GM12878 (cell line): ENCODE measurements at regions not wholly inside any gene's neighbourhood (a gene's known extent, or its start where the extent isn't known, plus 50 kb on each side); places are given as distances from the start of the nearest gene placed in this dataset.

Experiments
- ATAC-seq: fragments of 200-7000 bp; cut with Tn5 transposase; 3 replicates; pipeline ENCODE4 v1.9.1; 2020; ENCODE audit warnings: mild to moderate bottlenecking, moderate library complexity
- BruUV-seq: library from RNA; stranded (reverse); fragments of 400-500 nt; replicated peaks from 2 replicates; lab custom pipeline; 2021; lab: Mats Ljungman, UMichigan
- CTCF ChIA-PET: fragments of 300-600 bp; sonication (Branson Sonifier 250); formaldehyde crosslinking; extraction: SDS; loops from one replicate; lab custom pipeline; 2021; ENCODE audit warnings: inconsistent platforms; lab: Yijun Ruan, JAX
- POLR2A ChIA-PET: fragments of 350-600 bp; formaldehyde crosslinking; extraction: SDS; loops from one replicate; lab custom pipeline; 2021; ENCODE audit warnings: inconsistent platforms; lab: Charles Lee
- RAD21 ChIA-PET: fragments of 300-600 bp; sonication (Branson Sonifier 250); formaldehyde crosslinking; loops from one replicate; lab custom pipeline; 2023; ENCODE audit warnings: antibody characterized with exemption; ENCODE audit not compliant: unreplicated experiment; lab: Charles Lee
- SMC1A ChIA-PET: fragments of 300-600 bp; sonication (Branson Sonifier 250); formaldehyde crosslinking; loops from one replicate; lab custom pipeline; 2023; ENCODE audit not compliant: unreplicated experiment, uncharacterized antibody; lab: Charles Lee
- DNase-seq: peaks from one replicate; pipeline ENCODE4 v3.0.0-alpha.2; 2011; ENCODE audit warnings: low read depth, low spot score
- FAIRE-seq: peaks from 3 replicates; lab custom pipeline; 2011; peaks lifted over from hg19 to GRCh38; lab: Jason Lieb, UNC
- H2AFZ ChIP-seq: 2 replicates; pipeline ENCODE4 v1.6.0; 2011; ENCODE audit warnings: low read depth, low read length, control low read depth; ENCODE audit not compliant: control insufficient read depth
- H3K27ac ChIP-seq: 2 replicates; pipeline ENCODE4 v1.5.1; 2011; ENCODE audit warnings: control low read depth; ENCODE audit not compliant: control insufficient read depth, insufficient read depth
- H3K27me3 ChIP-seq, 2 experiments: replicated peaks in 1 of 2; 2 replicates each; pipeline versions ENCODE4 v1.6.0 to v1.6.1; 2011; ENCODE audit warnings: low read length in 1 of 2; ENCODE audit not compliant: control insufficient read depth in 2 of 2, insufficient read depth in 2 of 2
- H3K36me3 ChIP-seq, 2 experiments: 2 replicates each; pipeline ENCODE4 v1.5.1; 2011; ENCODE audit warnings: low read length in 1 of 2; ENCODE audit not compliant: control insufficient read depth in 2 of 2, insufficient read depth in 2 of 2
- H3K4me1 ChIP-seq: 2 replicates; pipeline ENCODE4 v1.6.1; 2011; ENCODE audit warnings: mild to moderate bottlenecking, low read length, moderate library complexity, mixed read lengths; ENCODE audit not compliant: control insufficient read depth, insufficient read depth
- H3K4me2 ChIP-seq: 2 replicates; pipeline ENCODE4 v1.6.0; 2011; ENCODE audit warnings: control low read depth; ENCODE audit not compliant: control insufficient read depth, insufficient read depth
- H3K4me3 ChIP-seq: fragments of 200-600 bp; sonication (generic); 2 replicates; pipeline ENCODE4 v1.5.1; 2016
- H3K79me2 ChIP-seq: 2 replicates; pipeline ENCODE4 v1.6.0; 2011; ENCODE audit warnings: low read length; ENCODE audit not compliant: control insufficient read depth, insufficient read depth
- H3K9ac ChIP-seq: 2 replicates; pipeline ENCODE4 v1.8.0; 2011; ENCODE audit warnings: low read length, control low read depth, mixed read lengths; ENCODE audit not compliant: control insufficient read depth, insufficient read depth
- H3K9me3 ChIP-seq: replicated peaks from 3 replicates; pipeline ENCODE4 v1.5.1; 2011; ENCODE audit warnings: mild to moderate bottlenecking, low read length; ENCODE audit not compliant: control insufficient read depth, insufficient read depth
- H4K20me1 ChIP-seq: 2 replicates; pipeline ENCODE4 v1.6.0; 2011; ENCODE audit not compliant: control insufficient read depth, insufficient read depth
- BMI1 ChIP-seq: fragments of 450-650 bp; IDR thresholded peaks from 2 replicates; pipeline ENCODE4 v1.6.1; 2016; ENCODE audit warnings: mild to moderate bottlenecking, moderate library complexity, borderline replicate concordance
- CREB1 ChIP-seq: IDR thresholded peaks from 2 replicates; pipeline ENCODE4 v1.6.1; 2012; ENCODE audit warnings: low read depth, mild to moderate bottlenecking, inconsistent platforms
- ELK1 ChIP-seq: IDR thresholded peaks from 2 replicates; pipeline ENCODE4 v1.6.1; 2012; ENCODE audit warnings: low read depth, low read length, improper control_type of control experiment
- FOXM1 ChIP-seq: IDR thresholded peaks from 2 replicates; pipeline ENCODE4 v1.6.1; 2012; ENCODE audit warnings: low read depth, mild to moderate bottlenecking, inconsistent platforms, low read length, moderate library complexity
- GATAD2B ChIP-seq: fragments of 450-650 bp; conservative IDR thresholded peaks from 2 replicates; pipeline ENCODE4 v1.6.1; 2017; ENCODE audit warnings: low read depth, mild to moderate bottlenecking, moderate library complexity
- HCFC1 ChIP-seq: fragments of 150-350 bp; IDR thresholded peaks from 2 replicates; pipeline ENCODE4 v1.6.1; 2014; ENCODE audit warnings: low read length
- HDAC2 ChIP-seq: fragments of 200-600 bp; sonication (generic); IDR thresholded peaks from 2 replicates; pipeline ENCODE4 v1.6.1; 2017
- HSF1 ChIP-seq: fragments of 150-350 bp; IDR thresholded peaks from 2 replicates; pipeline ENCODE4 v1.6.1; 2014; ENCODE audit warnings: mild to moderate bottlenecking, low read depth, low read length
- KAT2A ChIP-seq: conservative IDR thresholded peaks from 2 replicates; pipeline ENCODE4 v1.6.1; 2011; ENCODE audit warnings: low read depth, low read length; ENCODE audit not compliant: control insufficient read depth
- LARP7 ChIP-seq: fragments of 450-650 bp; IDR thresholded peaks from 2 replicates; pipeline ENCODE4 v1.6.1; 2017; ENCODE audit warnings: mild to moderate bottlenecking
- POLR2AphosphoS5 ChIP-seq: IDR thresholded peaks from 2 replicates; pipeline ENCODE4 v1.6.1; 2011; ENCODE audit warnings: mild to moderate bottlenecking, low read length, inconsistent platforms
- RBBP5 ChIP-seq: fragments of 200-600 bp; sonication (generic); conservative IDR thresholded peaks from 2 replicates; pipeline ENCODE4 v1.6.1; 2016
- SMARCA5 ChIP-seq: fragments of 450-650 bp; IDR thresholded peaks from 2 replicates; pipeline ENCODE4 v1.6.1; 2017; ENCODE audit warnings: mild to moderate bottlenecking
- SMC3 ChIP-seq: IDR thresholded peaks from 2 replicates; pipeline ENCODE4 v1.6.1; 2011; ENCODE audit warnings: low read length, improper control_type of control experiment, borderline replicate concordance
- ZBTB40 ChIP-seq: fragments of 450-650 bp; IDR thresholded peaks from 2 replicates; pipeline ENCODE4 v1.6.1; 2016; ENCODE audit warnings: mild to moderate bottlenecking, moderate library complexity, borderline replicate concordance
- WGBS: methylation state at CpG from one replicate; pipeline ENCODE4 v1.1.6; 2016; ENCODE audit warnings: low lambda C conversion rate; ENCODE audit not compliant: insufficient replicate concordance, insufficient coverage; ENCODE audit errors: missing lambda C conversion rate; 5-methylcytosine and 5-hydroxymethylcytosine counted together
- in situ Hi-C: fragments of 300-500 bp; cut with MboI; formaldehyde crosslinking; loops from 9 replicates; pipeline ENCODE4 v1.14.3; 2018; ENCODE audit warnings: mixed read lengths
- intact Hi-C: fragments of 100-400 bp; cut with micrococcal nuclease; formaldehyde crosslinking; loops from one replicate; pipeline ENCODE4 v1.14.2; 2022; ENCODE audit not compliant: unreplicated experiment

- no peak overlapping the region for H3K4me3 ChIP-seq
Observed at GRCh38 chr2:111522231-111522768, 361.7 kb downstream of the ANAPC1 start.

More at GRCh38 chr2:111522231-111522768, 361.7 kb downstream of the ANAPC1 start:
- no peak overlapping the region for H3K9ac ChIP-seq
- ChIA-PET CTCF (no interaction called here), SMC1A (no interaction called here), POLR2A (no interaction called here), RAD21 (no interaction called here)
- in situ Hi-C loops (no loop called here), intact Hi-C loops (no loop called here)
- H3K36me3 ChIP-seq, result no peaks in the 10 kb centered on the region
- H3K79me2 ChIP-seq, result no peaks in the 10 kb centered on the region
- H3K4me2 ChIP-seq, result no peak overlapping the region
- H3K27me3 ChIP-seq, result peaks cover 2 to 8% of the 10 kb centered on the region in 2 experiments
- H4K20me1 ChIP-seq, result no peaks in the 10 kb centered on the region
- no peak for FAIRE-seq
- no peak for ATAC-seq
- no peaks in the 10 kb centered on the region for H3K4me1 ChIP-seq
- TF ChIP-seq HSF1 (no peak), HDAC2 (no peak), BMI1 (no peak), ZBTB40 (no peak), GATAD2B (no peak), LARP7 (no peak), RBBP5 (no peak), SMC3 (no peak), CREB1 (no peak), KAT2A (no peak), SMARCA5 (no peak), ELK1 (no peak), HCFC1 (no peak), POLR2AphosphoS5 (no peak), FOXM1 (no peak)
- WGBS, result 2% methylated on average over 5 of the region's 5 CpGs
- no peaks in the 10 kb centered on the region for H3K9me3 ChIP-seq
- DNase-seq, result no peak
- no peak overlapping the region for H2AFZ ChIP-seq
- H3K27ac ChIP-seq, result no peak overlapping the region
- no TSS peak for BruUV-seq
